SH-SY5Y (cell line): ENCODE measurements at regions not wholly inside any gene's neighbourhood (a gene's known extent, or its start where the extent isn't known, plus 50 kb on each side); places are given as distances from the start of the nearest gene placed in this dataset.

Experiments
- GATA2 ChIP-seq: IDR thresholded peaks from 2 replicates; pipeline ENCODE4 v1.6.1; 2011; ENCODE audit warnings: mild to moderate bottlenecking, low read depth, low read length
- GATA3 ChIP-seq: IDR thresholded peaks from 2 replicates; pipeline ENCODE4 v1.6.1; 2011; ENCODE audit warnings: low read depth, mild to moderate bottlenecking, low read length, moderate library complexity

GRCh38 chr13:22589880-22590279, 590.9 kb upstream of the SGCG start:
- TF ChIP-seq GATA2 (no peak), GATA3 (no peak)
